DND-41 (cell line): ENCODE measurements at regions not wholly inside any gene's neighbourhood (a gene's known extent, or its start where the extent isn't known, plus 50 kb on each side); places are given as distances from the start of the nearest gene placed in this dataset.
"Not testable (repeated sequence)": the region's sequence is repeated elsewhere in the genome, so short reads cannot be mapped to it uniquely, and the experiment has no call there.

ENCODE experiments used
- ATAC-seq: fragments of 200-7000 bp; cut with Tn5 transposase; 3 replicates; pipeline ENCODE4 v1.9.1; 2021; ENCODE audit warnings: low read depth; ENCODE audit not compliant: insufficient read depth
- DNase-seq: peaks from one replicate; pipeline ENCODE4 v3.0.0-alpha.2; 2020
- H2AFZ ChIP-seq: 2 replicates; pipeline ENCODE4 v1.6.0; 2012; ENCODE audit warnings: low read depth, low read length
- H3K27ac ChIP-seq: 2 replicates; pipeline ENCODE4 v1.5.1; 2012; ENCODE audit warnings: low read length, inconsistent platforms
- H3K27me3 ChIP-seq: fragments of 200-600 bp; sonication (generic); 2 replicates; pipeline ENCODE4 v1.6.0; 2012; ENCODE audit warnings: low read length, mild to moderate bottlenecking, inconsistent platforms; ENCODE audit not compliant: insufficient read depth, poor library complexity
- H3K36me3 ChIP-seq: 2 replicates; pipeline ENCODE4 v1.5.1; 2012; ENCODE audit warnings: low read length, inconsistent platforms; ENCODE audit not compliant: insufficient read depth
- H3K4me1 ChIP-seq: 2 replicates; pipeline ENCODE4 v1.5.1; 2012; ENCODE audit warnings: mild to moderate bottlenecking, low read length; ENCODE audit not compliant: insufficient read depth
- H3K4me2 ChIP-seq: 2 replicates; pipeline ENCODE4 v1.6.0; 2012; ENCODE audit warnings: mild to moderate bottlenecking, moderate library complexity, low read length, inconsistent platforms; ENCODE audit not compliant: insufficient read depth
- H3K4me3 ChIP-seq, 2 experiments: fragments of 200-600 bp in 1 of 2; shearing (Covaris generic) in 1 of 2; 2 replicates each; pipeline ENCODE4 v1.5.1; 2012 to 2016; ENCODE audit warnings: inconsistent platforms in 2 of 2, low read length in 2 of 2, mild to moderate bottlenecking in 2 of 2, low read depth in 1 of 2, moderate library complexity in 1 of 2
- H3K79me2 ChIP-seq: 2 replicates; pipeline ENCODE4 v1.6.0; 2012; ENCODE audit warnings: low read length, inconsistent platforms; ENCODE audit not compliant: insufficient read depth
- H3K9ac ChIP-seq: 2 replicates; pipeline ENCODE4 v1.6.0; 2012; ENCODE audit warnings: low read depth, mild to moderate bottlenecking, inconsistent platforms, low read length, moderate library complexity
- H3K9me3 ChIP-seq: 2 replicates; pipeline ENCODE4 v1.5.1; 2012; ENCODE audit warnings: low read length, moderate library complexity, mild to moderate bottlenecking, inconsistent platforms; ENCODE audit not compliant: insufficient read depth, severe bottlenecking
- H4K20me1 ChIP-seq: 2 replicates; pipeline ENCODE4 v1.6.0; 2012; ENCODE audit warnings: low read length; ENCODE audit not compliant: insufficient read depth
- CTCF ChIP-seq: IDR thresholded peaks from 2 replicates; pipeline ENCODE4 v1.5.1; 2012; ENCODE audit warnings: borderline replicate concordance, low read length, moderate library complexity, mild to moderate bottlenecking; ENCODE audit not compliant: poor library complexity, severe bottlenecking; ENCODE audit errors: extremely low read depth
- EZH2 ChIP-seq: IDR thresholded peaks from 3 replicates; pipeline ENCODE4 v1.6.1; 2012; ENCODE audit warnings: borderline replicate concordance, low read depth, mild to moderate bottlenecking, moderate library complexity, low read length, inconsistent platforms; ENCODE audit not compliant: severe bottlenecking

GRCh38 chr5:171544913-171545765 lies 125.7 kb downstream of the FGF18 start:
- Histone ChIP-seq H3K27me3 (peaks cover 12% of the 10 kb centered on the region), H3K9me3 (no peaks in the 10 kb centered on the region), H3K79me2 (no peaks in the 10 kb centered on the region), H3K4me2 (no peak overlapping the region), H3K36me3 (no peaks in the 10 kb centered on the region), H3K9ac (no peak overlapping the region), H4K20me1 (no peaks in the 10 kb centered on the region; the same call in 1 of the 2 replicates), H3K4me3 (no peak overlapping the region), H2AFZ (no peak overlapping the region), H3K27ac (no peak overlapping the region), H3K4me1 (no peaks in the 10 kb centered on the region)
- TF ChIP-seq EZH2 (no peak), CTCF (no peak)
- no peak for DNase-seq
- ATAC-seq, result no peak

- no peak overlapping the region for H3K9ac ChIP-seq
- H3K4me3 ChIP-seq, result no peak overlapping the region
- no peaks in the 10 kb centered on the region for H3K4me1 ChIP-seq
- no peak overlapping the region for H2AFZ ChIP-seq
- no peaks in the 10 kb centered on the region for H3K79me2 ChIP-seq
- H4K20me1 ChIP-seq, result no peaks in the 10 kb centered on the region; the same call in 1 of the 2 replicates
- no peak for TF ChIP-seq EZH2
- no peak for TF ChIP-seq CTCF
- no peak overlapping the region for H3K4me2 ChIP-seq
- peaks cover 9% of the 10 kb centered on the region for H3K27me3 ChIP-seq
- no peaks in the 10 kb centered on the region for H3K9me3 ChIP-seq
- no peak overlapping the region for H3K27ac ChIP-seq
- no peaks in the 10 kb centered on the region for H3K36me3 ChIP-seq
- ATAC-seq (no peak), DNase-seq (no peak)
Measured at GRCh38 chr5:171549274-171549673, 129.8 kb downstream of the FGF18 start.

- H3K4me3 ChIP-seq, H3K27me3 ChIP-seq, H2AFZ ChIP-seq, H3K4me1 ChIP-seq, ATAC-seq, H3K79me2 ChIP-seq, H3K36me3 ChIP-seq, H3K4me2 ChIP-seq, H3K27ac ChIP-seq, H4K20me1 ChIP-seq, H3K9ac ChIP-seq, H3K9me3 ChIP-seq, DNase-seq: not testable (repeated sequence)
Measured at GRCh38 chr5:171553817-171554216, 134.4 kb downstream of the FGF18 start.

GRCh38 chr5:171555160-171555559 lies 135.7 kb downstream of the FGF18 start:
- Histone ChIP-seq H3K4me3 (no peak overlapping the region), H4K20me1 (no peaks in the 10 kb centered on the region), H3K36me3 (no peaks in the 10 kb centered on the region), H3K27me3 (no peaks in the 10 kb centered on the region), H3K4me1 (no peaks in the 10 kb centered on the region), H3K9me3 (no peaks in the 10 kb centered on the region), H3K9ac (no peak overlapping the region), H3K4me2 (no peak overlapping the region), H3K27ac (no peak overlapping the region), H3K79me2 (no peaks in the 10 kb centered on the region), H2AFZ (no peak overlapping the region)
- no peak for ATAC-seq
- no peak for DNase-seq
- TF ChIP-seq CTCF (no peak), EZH2 (no peak)
